Karpas-422 (cell line): ENCODE measurements at regions not wholly inside any gene's neighbourhood (a gene's known extent, or its start where the extent isn't known, plus 50 kb on each side); places are given as distances from the start of the nearest gene placed in this dataset.
"Not testable (repeated sequence)": the region's sequence is repeated elsewhere in the genome, so short reads cannot be mapped to it uniquely, and the experiment has no call there.

Experiments used
- DNase-seq: peaks from one replicate; pipeline ENCODE4 v3.0.0-alpha.2; 2015
- H2AFZ ChIP-seq: fragments of 200-600 bp; sonication (generic); 2 replicates; pipeline ENCODE4 v1.6.1; 2014; ENCODE audit warnings: antibody characterized with exemption, low read length, mixed read lengths
- H3K27ac ChIP-seq: fragments of 200-600 bp; sonication (generic); 2 replicates; pipeline ENCODE4 v1.5.1; 2014; ENCODE audit warnings: mild to moderate bottlenecking, low read length, moderate library complexity
- H3K27me3 ChIP-seq: fragments of 200-600 bp; sonication (generic); 2 replicates; pipeline ENCODE4 v1.6.1; 2014; ENCODE audit warnings: low read length, mixed read lengths
- H3K36me3 ChIP-seq: fragments of 200-600 bp; sonication (generic); 2 replicates; pipeline ENCODE4 v1.6.1; 2014; ENCODE audit warnings: low read length, mixed read lengths; ENCODE audit not compliant: insufficient read depth
- H3K4me1 ChIP-seq: fragments of 200-600 bp; sonication (generic); 2 replicates; pipeline ENCODE4 v1.6.1; 2014; ENCODE audit warnings: mild to moderate bottlenecking, low read length, mixed read lengths
- H3K4me2 ChIP-seq: fragments of 200-600 bp; sonication (generic); 2 replicates; pipeline ENCODE4 v1.6.1; 2014; ENCODE audit warnings: low read length, low read depth, mild to moderate bottlenecking; ENCODE audit not compliant: poor library complexity, severe bottlenecking
- H3K4me3 ChIP-seq: fragments of 200-600 bp; sonication (generic); 2 replicates; pipeline ENCODE4 v1.5.1; 2014; ENCODE audit warnings: mild to moderate bottlenecking, antibody characterized with exemption, low read length, mixed read lengths
- H3K79me2 ChIP-seq: fragments of 200-600 bp; sonication (generic); 2 replicates; pipeline ENCODE4 v1.6.1; 2014; ENCODE audit warnings: mild to moderate bottlenecking, low read length, mixed read lengths
- H3K9ac ChIP-seq: fragments of 200-600 bp; sonication (generic); 2 replicates; pipeline ENCODE4 v1.6.0; 2014; ENCODE audit warnings: low read length
- H3K9me2 ChIP-seq: fragments of 200-600 bp; sonication (generic), shearing (Covaris generic); replicated peaks from 2 replicates; pipeline ENCODE4 v1.6.0; 2014; ENCODE audit warnings: mild to moderate bottlenecking, low read length, moderate library complexity; ENCODE audit not compliant: insufficient read depth
- H3K9me3 ChIP-seq: fragments of 300-700, 200-600 bp; sonication (generic); 2 replicates; pipeline ENCODE4 v1.6.1; 2014; ENCODE audit warnings: low read length, mixed read lengths
- H4K20me1 ChIP-seq: fragments of 200-600 bp; sonication (generic); 2 replicates; pipeline ENCODE4 v1.6.1; 2014; ENCODE audit warnings: mild to moderate bottlenecking, antibody characterized with exemption, low read length, low read depth; ENCODE audit not compliant: insufficient read depth

DNA sequence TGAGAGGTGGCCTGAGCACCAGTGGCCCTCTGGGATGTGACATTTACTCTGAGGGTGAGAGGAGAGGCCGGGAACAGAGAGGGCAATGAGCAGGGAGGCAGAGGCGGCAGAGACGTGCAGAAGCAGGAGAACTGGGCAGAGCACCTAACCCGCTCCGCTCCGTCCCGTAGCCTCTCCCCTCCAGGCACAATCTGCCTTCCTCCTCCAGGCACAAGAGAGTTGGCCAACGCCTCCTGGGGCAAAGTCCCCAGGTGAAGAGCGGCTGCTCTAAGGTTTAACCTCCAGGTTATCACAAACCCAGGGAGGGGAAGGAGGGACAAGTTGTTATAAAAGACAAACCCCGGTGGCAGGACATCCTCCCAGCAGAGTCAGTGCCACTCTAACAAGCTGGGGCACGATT, 5430.1 kb upstream of the TPTE start:
- H3K4me2 ChIP-seq, H3K4me3 ChIP-seq, H3K9me3 ChIP-seq, H2AFZ ChIP-seq, H3K4me1 ChIP-seq, DNase-seq, H4K20me1 ChIP-seq, H3K27me3 ChIP-seq, H3K9me2 ChIP-seq, H3K27ac ChIP-seq, H3K36me3 ChIP-seq, H3K9ac ChIP-seq, H3K79me2 ChIP-seq: not testable (repeated sequence)

DNA sequence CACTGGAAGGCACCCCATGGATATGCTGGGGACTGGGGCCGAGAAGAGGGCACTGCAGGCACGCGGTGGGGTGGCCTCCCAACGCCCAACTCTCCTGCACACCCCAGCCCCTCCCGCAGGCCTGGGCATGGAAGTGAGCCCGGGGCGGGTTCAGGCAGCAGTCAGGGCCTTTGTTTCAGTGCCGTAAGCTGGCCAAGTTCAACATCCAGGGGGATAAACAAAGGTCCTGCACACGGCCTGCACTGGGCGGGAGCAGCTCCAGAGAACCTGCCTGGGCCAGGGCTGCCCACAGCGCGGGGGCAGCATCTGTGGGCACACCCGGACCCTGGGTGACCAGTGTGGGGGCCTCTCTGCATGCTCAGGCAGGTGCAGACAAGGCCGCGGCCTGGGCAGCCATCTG, 5425.8 kb upstream of the TPTE start:
- H3K4me3 ChIP-seq, H4K20me1 ChIP-seq, H3K4me2 ChIP-seq, H2AFZ ChIP-seq, H3K79me2 ChIP-seq, H3K36me3 ChIP-seq, H3K9ac ChIP-seq, H3K4me1 ChIP-seq, DNase-seq, H3K9me3 ChIP-seq, H3K9me2 ChIP-seq, H3K27ac ChIP-seq, H3K27me3 ChIP-seq: not testable (repeated sequence)

DNA sequence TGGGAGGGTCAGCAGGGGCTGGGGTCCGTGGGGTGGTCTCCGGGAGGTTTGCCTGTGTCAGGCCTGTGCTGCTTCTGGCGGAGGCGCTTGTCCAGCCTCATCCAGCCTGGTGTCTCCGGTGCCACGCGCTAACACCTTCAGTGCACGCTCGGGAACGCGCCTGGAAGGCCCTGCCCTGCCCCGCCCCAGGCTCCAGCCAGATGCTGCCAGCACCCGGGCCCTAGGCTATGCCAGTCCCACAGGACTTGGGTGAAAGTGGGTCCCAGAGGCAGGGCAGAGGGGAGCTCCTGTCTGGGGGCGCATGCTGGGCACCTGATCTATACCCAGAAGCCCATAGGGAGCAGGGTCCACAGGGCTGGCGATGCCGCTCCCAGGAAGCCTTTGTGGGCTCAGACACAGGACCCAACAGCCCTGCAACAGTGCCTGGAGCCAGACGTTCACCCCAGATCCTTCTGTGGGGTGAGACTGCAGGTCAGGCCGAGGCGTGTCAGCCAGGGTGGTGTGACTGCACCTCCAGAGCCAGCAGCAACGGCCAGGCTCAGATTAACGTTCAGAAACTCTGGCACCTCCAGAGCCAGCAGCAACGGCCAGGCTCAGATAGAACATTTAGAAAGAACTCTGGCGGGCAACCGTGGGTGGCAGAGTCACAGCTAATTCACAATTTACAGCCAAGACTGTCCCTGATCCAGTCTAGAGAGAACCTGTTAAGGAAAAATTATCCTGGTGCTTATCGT, 5423.2 kb upstream of the TPTE start:
- H3K9ac ChIP-seq, H3K79me2 ChIP-seq, H3K4me2 ChIP-seq, H3K27ac ChIP-seq, H4K20me1 ChIP-seq, H3K4me1 ChIP-seq, H3K27me3 ChIP-seq, H3K4me3 ChIP-seq, H3K36me3 ChIP-seq, H3K9me3 ChIP-seq, H2AFZ ChIP-seq, DNase-seq, H3K9me2 ChIP-seq: not testable (repeated sequence)

DNA sequence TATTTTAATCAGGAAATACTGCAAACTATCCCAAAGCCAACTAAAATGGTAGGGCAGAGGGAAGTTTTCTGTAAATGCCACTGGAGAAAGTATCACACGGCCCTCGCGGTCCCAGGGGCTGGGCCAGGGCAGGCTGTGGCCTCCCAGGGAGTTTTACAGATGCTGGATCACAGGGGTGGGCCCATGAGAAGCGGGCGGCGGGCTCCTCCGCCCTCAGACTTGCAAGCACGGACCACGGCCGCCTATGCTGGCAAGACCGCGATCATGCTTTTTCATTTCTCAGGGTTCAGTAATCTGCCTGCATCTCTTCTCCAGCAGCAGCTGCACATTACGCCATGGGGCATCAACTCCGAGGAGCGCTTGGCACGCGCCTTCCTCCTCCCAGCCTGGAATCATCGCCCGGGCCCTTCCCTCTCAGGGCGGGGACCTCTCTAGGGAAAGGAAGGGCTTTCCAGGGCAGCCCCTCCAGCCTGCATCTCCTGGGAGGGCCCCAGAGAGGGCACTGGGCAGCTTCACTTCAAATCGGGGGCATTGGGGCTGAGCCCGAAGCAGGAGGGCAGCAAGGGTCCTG, 5420.7 kb upstream of the TPTE start:
- not testable (repeated sequence) for H3K9ac ChIP-seq, H3K4me1 ChIP-seq, H3K27me3 ChIP-seq, H3K27ac ChIP-seq, H3K4me3 ChIP-seq, H2AFZ ChIP-seq, DNase-seq, H3K4me2 ChIP-seq, H3K79me2 ChIP-seq, H3K9me3 ChIP-seq, H4K20me1 ChIP-seq, H3K9me2 ChIP-seq, H3K36me3 ChIP-seq

DNA sequence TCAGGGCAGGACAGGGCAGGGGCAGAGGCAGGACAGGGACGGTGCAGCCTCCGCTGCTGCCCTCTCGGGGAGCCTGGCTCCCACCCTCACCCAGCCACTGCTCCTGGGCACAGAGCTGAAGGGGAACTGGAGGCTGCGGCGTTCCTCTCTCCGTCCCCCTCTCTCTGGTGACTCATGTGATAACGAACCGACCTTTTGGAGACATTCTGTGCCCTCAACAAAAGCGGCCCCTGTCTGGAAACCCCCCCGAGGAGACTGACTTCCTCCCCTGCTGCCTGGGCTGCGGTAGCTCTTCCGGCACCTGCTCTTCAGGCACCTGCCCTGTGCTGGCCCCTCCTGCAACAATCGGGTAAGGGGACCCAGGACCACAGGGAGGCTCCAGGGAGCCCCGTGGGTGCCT, 5419.6 kb upstream of the TPTE start:
- H3K9ac ChIP-seq, H3K4me2 ChIP-seq, H3K4me3 ChIP-seq, H4K20me1 ChIP-seq, H3K36me3 ChIP-seq, H3K27ac ChIP-seq, H3K79me2 ChIP-seq, H3K9me3 ChIP-seq, H3K27me3 ChIP-seq, H3K4me1 ChIP-seq, H2AFZ ChIP-seq, H3K9me2 ChIP-seq: not testable (repeated sequence)
- peak; percentile 57 for DNase-seq

DNA sequence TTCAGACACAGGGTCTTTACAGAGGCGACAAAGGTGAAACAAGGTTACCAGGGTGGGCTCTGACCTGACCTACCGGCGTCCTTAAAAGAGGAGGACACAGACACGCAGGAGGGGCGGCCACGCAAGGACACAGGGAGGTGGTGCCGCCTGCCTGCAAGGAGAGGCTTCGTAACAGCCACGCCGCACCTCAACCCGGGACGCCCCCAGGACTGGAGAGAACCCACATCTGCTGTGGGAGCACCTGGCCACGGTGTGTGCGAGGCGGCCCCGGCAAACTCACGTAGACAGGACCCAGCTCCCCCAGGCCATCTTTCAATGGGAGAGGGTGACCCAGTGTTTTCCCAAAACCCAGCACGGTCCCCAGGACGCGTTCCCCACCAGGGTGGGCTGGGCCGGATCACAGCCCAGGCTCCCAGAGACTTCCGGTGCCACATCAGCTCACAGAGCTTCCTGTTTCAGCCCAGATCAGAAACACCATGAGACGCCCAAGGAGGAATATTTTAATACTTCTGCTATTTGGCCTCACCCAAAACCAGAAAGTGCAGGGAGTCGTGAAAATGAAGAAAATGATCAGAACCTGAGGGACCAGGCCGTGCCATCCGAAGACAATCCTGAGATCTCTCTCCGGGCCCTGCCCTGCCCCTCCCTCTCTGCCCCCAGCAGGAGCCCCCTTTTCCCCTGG, 5417.4 kb upstream of the TPTE start:
- H3K4me2 ChIP-seq, H4K20me1 ChIP-seq, H3K4me1 ChIP-seq, H2AFZ ChIP-seq, DNase-seq, H3K27me3 ChIP-seq, H3K27ac ChIP-seq, H3K9ac ChIP-seq, H3K79me2 ChIP-seq, H3K9me2 ChIP-seq, H3K36me3 ChIP-seq, H3K9me3 ChIP-seq, H3K4me3 ChIP-seq: not testable (repeated sequence)

DNA sequence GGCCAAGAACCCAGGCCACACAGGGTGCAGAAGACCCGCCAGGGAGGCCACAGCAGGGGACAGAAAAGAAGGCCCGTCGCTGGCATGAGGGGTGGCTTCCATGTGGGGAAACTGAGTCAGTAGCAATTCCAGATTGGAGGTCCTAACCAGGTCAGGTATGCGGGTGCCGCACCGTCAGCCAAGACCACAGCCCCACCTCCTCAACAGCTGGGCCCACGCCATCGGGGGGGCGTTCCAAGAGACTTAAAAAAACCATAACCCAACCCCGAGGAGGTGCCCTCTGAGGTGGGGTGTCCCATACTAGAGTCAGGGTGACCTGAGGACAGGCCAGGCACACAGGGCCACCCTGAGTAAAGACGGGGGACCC, 5416.8 kb upstream of the TPTE start:
- not testable (repeated sequence) for H3K36me3 ChIP-seq, H3K4me1 ChIP-seq, H2AFZ ChIP-seq, H3K9me2 ChIP-seq, H3K4me2 ChIP-seq, H3K79me2 ChIP-seq, H3K9me3 ChIP-seq, H3K4me3 ChIP-seq, H3K27me3 ChIP-seq, DNase-seq, H3K9ac ChIP-seq, H4K20me1 ChIP-seq, H3K27ac ChIP-seq

DNA sequence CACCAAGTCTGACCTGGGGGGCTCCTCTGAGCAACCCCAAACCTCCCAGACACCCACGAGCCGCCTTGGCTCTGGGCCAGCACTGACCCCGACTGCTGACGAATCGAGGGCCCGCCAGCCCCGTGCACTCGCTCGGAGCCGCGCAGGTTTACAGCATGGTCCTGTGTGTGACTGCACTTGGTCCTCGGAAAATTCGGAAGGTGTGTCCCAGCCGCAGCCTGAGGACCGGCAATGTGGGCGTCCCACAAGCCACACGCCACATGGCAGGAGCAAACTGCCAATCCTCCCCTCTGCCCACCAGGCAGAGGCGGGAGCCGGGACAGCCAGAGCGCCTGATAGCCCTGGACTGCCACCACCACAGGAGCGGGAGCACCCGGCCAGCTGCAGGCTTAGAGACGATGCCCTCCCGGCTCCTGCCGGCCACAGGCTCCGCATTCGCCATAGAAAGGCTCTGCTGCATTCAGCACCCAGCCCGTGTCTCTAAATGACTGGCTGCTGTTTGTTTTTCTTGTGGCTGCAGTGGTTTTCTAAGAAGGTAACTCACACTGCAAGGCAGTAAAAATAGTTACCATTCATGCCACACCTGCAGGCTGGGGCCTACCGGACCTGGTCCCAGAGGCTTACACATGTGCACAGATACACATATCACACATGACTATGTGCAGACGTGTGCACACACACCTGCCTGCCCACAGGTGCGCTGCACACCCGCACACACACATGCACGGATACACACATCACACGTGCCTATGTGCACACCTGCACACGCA, 5415.3 kb upstream of the TPTE start:
- H3K4me1 ChIP-seq, H3K9ac ChIP-seq, H3K27me3 ChIP-seq, DNase-seq, H4K20me1 ChIP-seq, H3K9me2 ChIP-seq, H3K9me3 ChIP-seq, H3K4me3 ChIP-seq, H2AFZ ChIP-seq, H3K36me3 ChIP-seq, H3K79me2 ChIP-seq, H3K27ac ChIP-seq, H3K4me2 ChIP-seq: not testable (repeated sequence)
